ENCODE measurements at regions not wholly inside any gene's neighbourhood (a gene's known extent, or its start where the extent isn't known, plus 50 kb on each side); places are given as distances from the start of the nearest gene placed in this dataset.

- no peak for DNase-seq
Observed at GRCh38 chr6:9435281-9435680, 979.6 kb downstream of the TFAP2A start.

GRCh38 chr6:9431945-9432344 lies 982.9 kb downstream of the TFAP2A start:
- DNase-seq, result no peak

- peak; percentile 55 for DNase-seq
Observed at GRCh38 chr6:9428421-9429172, 986.3 kb downstream of the TFAP2A start.

- no peak for DNase-seq
Observed at GRCh38 chr6:9422138-9422537, 986.8 kb upstream of the SLC35B3 start.

- no peak for DNase-seq
Observed at GRCh38 chr6:9420316-9421015, 985.1 kb upstream of the SLC35B3 start.

- no peak for DNase-seq
Observed at GRCh38 chr6:9417400-9417799, 982.1 kb upstream of the SLC35B3 start.

GRCh38 chr6:9412951-9413559 lies 977.7 kb upstream of the SLC35B3 start:
- DNase-seq, result peak; percentile 25

- DNase-seq, result no peak
Observed at GRCh38 chr6:9409126-9409525, 973.8 kb upstream of the SLC35B3 start.

- DNase-seq, result no peak
Observed at GRCh38 chr6:9408402-9409117, 973.2 kb upstream of the SLC35B3 start.

- DNase-seq, result no peak
Observed at GRCh38 chr6:9405825-9406224, 970.5 kb upstream of the SLC35B3 start.

GRCh38 chr6:9405369-9405768 lies 970.0 kb upstream of the SLC35B3 start:
- peak; percentile 78 for DNase-seq

- DNase-seq, result no peak
Observed at GRCh38 chr6:9404351-9405146, 969.2 kb upstream of the SLC35B3 start.

- no peak for DNase-seq
Observed at GRCh38 chr6:9403736-9404135, 968.4 kb upstream of the SLC35B3 start.

GRCh38 chr6:9401960-9402359 lies 966.6 kb upstream of the SLC35B3 start:
- DNase-seq, result peak; percentile 14

GRCh38 chr6:9399916-9400315 lies 964.6 kb upstream of the SLC35B3 start:
- no peak for DNase-seq

- peak; percentile 9 for DNase-seq
Observed at GRCh38 chr6:9398767-9399373, 963.5 kb upstream of the SLC35B3 start.

- no peak for DNase-seq
Observed at GRCh38 chr6:9398071-9398766, 962.9 kb upstream of the SLC35B3 start.

- DNase-seq, result no peak
Observed at GRCh38 chr6:9388596-9388995, 953.3 kb upstream of the SLC35B3 start.

- no peak for DNase-seq
Observed at GRCh38 chr6:9380568-9380967, 945.2 kb upstream of the SLC35B3 start.

- no peak for DNase-seq
Observed at GRCh38 chr6:9373308-9373707, 938.0 kb upstream of the SLC35B3 start.

GRCh38 chr6:9370480-9370879 lies 935.1 kb upstream of the SLC35B3 start:
- DNase-seq, result no peak
